ENCODE measurements at regions not wholly inside any gene's neighbourhood (a gene's known extent, or its start where the extent isn't known, plus 50 kb on each side); places are given as distances from the start of the nearest gene placed in this dataset.

- no peak for TF ChIP-seq EZH2 (IDR thresholded peaks at IDR 0.05; ENCODE audit: borderline replicate concordance, low read length)
- no peak for TF ChIP-seq CTCF (conservative IDR thresholded peaks at IDR 0.05 in 1 of 2, IDR thresholded peaks at IDR 0.05 in 1 of 2; ENCODE audit: extremely low read depth in 1 of 2, insufficient read depth in 1 of 2, low read depth in 1 of 2, low read length in 2 of 2)
Observed at GRCh38 chr4:152038238-152038637, 277.4 kb upstream of the GATB start.
